Stimulated activated naive CD8-positive, alpha-beta T cell treated with anti-CD3 and anti-CD28 coated beads, Interleukin-15, amount 100 ng/mL, for 72 hours (primary cell): ENCODE measurements at regions not wholly inside any gene's neighbourhood (a gene's known extent, or its start where the extent isn't known, plus 50 kb on each side); places are given as distances from the start of the nearest gene placed in this dataset.
"Not testable (repeated sequence)": the region's sequence is repeated elsewhere in the genome, so short reads cannot be mapped to it uniquely, and the experiment has no call there.

ENCODE experiments used
- ATAC-seq: fragments of 150-1000 bp; cut with Tn5 transposase; 2 replicates; pipeline ENCODE4 v1.10.0; 2021; ENCODE audit warnings: mild to moderate bottlenecking, moderate library complexity
- DNase-seq, 2 donors: peaks; one replicate each; pipeline ENCODE4 v3.0.0; 2021 to 2022
- H3K27ac Mint-ChIP-seq, 2 donors: one replicate each; pipeline ENCODE4 v1.8.0; 2022; ENCODE audit warnings: mild to moderate bottlenecking in 2 of 2, mixed read lengths in 2 of 2, moderate library complexity in 2 of 2
- H3K27me3 Mint-ChIP-seq: one replicate; pipeline ENCODE4 v1.8.0; 2022; ENCODE audit warnings: mixed read lengths
- H3K4me1 Mint-ChIP-seq: one replicate; pipeline ENCODE4 v1.8.0; 2022; ENCODE audit warnings: mild to moderate bottlenecking, mixed read lengths
- H3K4me3 Mint-ChIP-seq, 2 donors: one replicate each; pipeline ENCODE4 v1.8.0; 2022; ENCODE audit warnings: mild to moderate bottlenecking in 2 of 2, mixed read lengths in 2 of 2, moderate library complexity in 1 of 2
- H3K9me3 Mint-ChIP-seq, 2 donors: one replicate each; pipeline ENCODE4 v1.8.0; 2022; ENCODE audit warnings: mixed read lengths in 2 of 2

GRCh38 chr3:162677475-162677874 lies 1180.9 kb downstream of the OTOL1 start:
- Mint-ChIP-seq H3K27me3 (no peaks in the 10 kb centered on the region), H3K4me1 (no peaks in the 10 kb centered on the region), H3K4me3 (no peak overlapping the region), H3K9me3 (no peaks in the 10 kb centered on the region), H3K27ac (no peak overlapping the region)
- ATAC-seq (no peak), DNase-seq (no peak)

GRCh38 chr3:162678941-162679340 lies 1182.3 kb downstream of the OTOL1 start:
- no peaks in the 10 kb centered on the region for H3K4me1 Mint-ChIP-seq
- no peak overlapping the region for H3K4me3 Mint-ChIP-seq
- ATAC-seq (no peak), DNase-seq (no peak)
- H3K27me3 Mint-ChIP-seq, result no peaks in the 10 kb centered on the region
- no peak overlapping the region for H3K27ac Mint-ChIP-seq
- H3K9me3 Mint-ChIP-seq, result no peaks in the 10 kb centered on the region

GRCh38 chr3:162684260-162684659 lies 1187.7 kb downstream of the OTOL1 start:
- Mint-ChIP-seq H3K9me3 (peaks cover 6 to 8% of the 10 kb centered on the region in 2 donors), H3K27me3 (no peaks in the 10 kb centered on the region), H3K4me1 (no peaks in the 10 kb centered on the region), H3K27ac (no peak overlapping the region), H3K4me3 (no peak overlapping the region)
- DNase-seq, result no peak
- no peak for ATAC-seq

- no peak overlapping the region for H3K4me3 Mint-ChIP-seq
- H3K4me1 Mint-ChIP-seq, result no peaks in the 10 kb centered on the region
- H3K27me3 Mint-ChIP-seq, result no peaks in the 10 kb centered on the region
- H3K27ac Mint-ChIP-seq, result no peak overlapping the region
- ATAC-seq (no peak), DNase-seq (no peak)
- H3K9me3 Mint-ChIP-seq, result no peaks in the 10 kb centered on the region
Measured at GRCh38 chr3:162699291-162699690, 1202.7 kb downstream of the OTOL1 start.

- H3K4me3 Mint-ChIP-seq, result no peak overlapping the region
- no peak for DNase-seq
- H3K27ac Mint-ChIP-seq, result no peak overlapping the region
- H3K9me3 Mint-ChIP-seq, result no peaks in the 10 kb centered on the region
- H3K4me1 Mint-ChIP-seq, result no peaks in the 10 kb centered on the region
- H3K27me3 Mint-ChIP-seq, result no peaks in the 10 kb centered on the region
- no peak for ATAC-seq
Measured at GRCh38 chr3:162701211-162701610, 1204.6 kb downstream of the OTOL1 start.

GRCh38 chr3:162702768-162703385 lies 1206.3 kb downstream of the OTOL1 start:
- DNase-seq (no peak), ATAC-seq (no peak)
- Mint-ChIP-seq H3K4me3 (no peak overlapping the region), H3K9me3 (no peaks in the 10 kb centered on the region), H3K27ac (no peak overlapping the region), H3K4me1 (no peaks in the 10 kb centered on the region), H3K27me3 (no peaks in the 10 kb centered on the region)

GRCh38 chr3:162704238-162704637 lies 1207.6 kb downstream of the OTOL1 start:
- H3K9me3 Mint-ChIP-seq, result peaks cover 0 to 1% of the 10 kb centered on the region in 2 donors
- no peak overlapping the region for H3K27ac Mint-ChIP-seq
- H3K27me3 Mint-ChIP-seq, result no peaks in the 10 kb centered on the region
- no peak for ATAC-seq
- no peaks in the 10 kb centered on the region for H3K4me1 Mint-ChIP-seq
- DNase-seq, result no peak
- no peak overlapping the region for H3K4me3 Mint-ChIP-seq

- peaks cover 0 to 7% of the 10 kb centered on the region in 2 donors for H3K9me3 Mint-ChIP-seq
- ATAC-seq, result no peak
- no peaks in the 10 kb centered on the region for H3K27me3 Mint-ChIP-seq
- DNase-seq, result no peak
- H3K4me3 Mint-ChIP-seq, result no peak overlapping the region
- no peaks in the 10 kb centered on the region for H3K4me1 Mint-ChIP-seq
- H3K27ac Mint-ChIP-seq, result no peak overlapping the region
Measured at GRCh38 chr3:162704799-162705385, 1208.3 kb downstream of the OTOL1 start.

GRCh38 chr3:162708394-162708793 lies 1211.8 kb downstream of the OTOL1 start:
- DNase-seq, H3K4me3 Mint-ChIP-seq: not testable (repeated sequence)

GRCh38 chr3:162708942-162709706 lies 1212.5 kb downstream of the OTOL1 start:
- not testable (repeated sequence) for H3K4me3 Mint-ChIP-seq, ATAC-seq, H3K27me3 Mint-ChIP-seq, H3K27ac Mint-ChIP-seq, H3K9me3 Mint-ChIP-seq, DNase-seq, H3K4me1 Mint-ChIP-seq

More at GRCh38 chr3:162708394-162708793, 1211.8 kb downstream of the OTOL1 start:
- H3K27me3 Mint-ChIP-seq, ATAC-seq, H3K9me3 Mint-ChIP-seq, H3K27ac Mint-ChIP-seq, H3K4me1 Mint-ChIP-seq: not testable (repeated sequence)

GRCh38 chr3:162710332-162711112 lies 1213.9 kb downstream of the OTOL1 start:
- H3K27ac Mint-ChIP-seq, result no peak overlapping the region
- H3K4me3 Mint-ChIP-seq, result no peak overlapping the region
- ATAC-seq (no peak), DNase-seq (no peak)
- H3K4me1 Mint-ChIP-seq, result no peaks in the 10 kb centered on the region
- H3K9me3 Mint-ChIP-seq, result peaks cover 4 to 7% of the 10 kb centered on the region in 2 donors
- no peaks in the 10 kb centered on the region for H3K27me3 Mint-ChIP-seq

GRCh38 chr3:162717074-162717473 lies 1220.5 kb downstream of the OTOL1 start:
- not testable (repeated sequence) for H3K27ac Mint-ChIP-seq, H3K4me3 Mint-ChIP-seq, DNase-seq, ATAC-seq, H3K9me3 Mint-ChIP-seq, H3K27me3 Mint-ChIP-seq, H3K4me1 Mint-ChIP-seq

- H3K4me1 Mint-ChIP-seq, result no peaks in the 10 kb centered on the region
- DNase-seq, result no peak
- H3K27ac Mint-ChIP-seq, result no peak overlapping the region
- no peak overlapping the region for H3K4me3 Mint-ChIP-seq
- no peaks in the 10 kb centered on the region for H3K27me3 Mint-ChIP-seq
- no peak for ATAC-seq
- H3K9me3 Mint-ChIP-seq, result peaks cover 0 to under 1% of the 10 kb centered on the region in 2 donors
Measured at GRCh38 chr3:162718697-162719096, 1222.1 kb downstream of the OTOL1 start.

- H3K4me1 Mint-ChIP-seq, result no peaks in the 10 kb centered on the region
- H3K27me3 Mint-ChIP-seq, result no peaks in the 10 kb centered on the region
- no peak overlapping the region for H3K4me3 Mint-ChIP-seq
- ATAC-seq (no peak), DNase-seq (no peak)
- no peaks in the 10 kb centered on the region for H3K9me3 Mint-ChIP-seq
- no peak overlapping the region for H3K27ac Mint-ChIP-seq
Measured at GRCh38 chr3:162719684-162720341, 1223.2 kb downstream of the OTOL1 start.

GRCh38 chr3:162721736-162722135 lies 1225.1 kb downstream of the OTOL1 start:
- peaks cover 0 to 4% of the 10 kb centered on the region in 2 donors for H3K9me3 Mint-ChIP-seq
- H3K27ac Mint-ChIP-seq, result no peak overlapping the region
- H3K4me3 Mint-ChIP-seq, result no peak overlapping the region
- H3K27me3 Mint-ChIP-seq, result no peaks in the 10 kb centered on the region
- H3K4me1 Mint-ChIP-seq, result no peaks in the 10 kb centered on the region
- DNase-seq (no peak), ATAC-seq (no peak)
